H1 (cell line): ENCODE measurements at regions not wholly inside any gene's neighbourhood (a gene's known extent, or its start where the extent isn't known, plus 50 kb on each side); places are given as distances from the start of the nearest gene placed in this dataset.

Experiments
- CBX5 ChIP-seq: fragments of 300-800, 300-1000 bp; sonication (generic); IDR thresholded peaks from 2 replicates; pipeline ENCODE4 v1.7.1; 2016; ENCODE audit warnings: antibody characterized with exemption, low read length, low read depth
- JUN ChIP-seq: IDR thresholded peaks from 2 replicates; pipeline ENCODE4 v1.6.1; 2011; ENCODE audit warnings: low read depth, mild to moderate bottlenecking, improper control_type of control experiment, low read length
- NRF1 ChIP-seq: IDR thresholded peaks from 2 replicates; pipeline ENCODE4 v1.6.1; 2011; ENCODE audit warnings: mild to moderate bottlenecking, low read depth, low read length, improper control_type of control experiment
- TF ChIP-seq, protein P1 (sequence below): fragments of 300-600 bp; sonication (generic); IDR thresholded peaks from 2 replicates; pipeline ENCODE4 v1.7.1; 2012; ENCODE audit warnings: low read length, moderate library complexity, mild to moderate bottlenecking, inconsistent platforms; ENCODE audit not compliant: insufficient replicate concordance

DNA sequence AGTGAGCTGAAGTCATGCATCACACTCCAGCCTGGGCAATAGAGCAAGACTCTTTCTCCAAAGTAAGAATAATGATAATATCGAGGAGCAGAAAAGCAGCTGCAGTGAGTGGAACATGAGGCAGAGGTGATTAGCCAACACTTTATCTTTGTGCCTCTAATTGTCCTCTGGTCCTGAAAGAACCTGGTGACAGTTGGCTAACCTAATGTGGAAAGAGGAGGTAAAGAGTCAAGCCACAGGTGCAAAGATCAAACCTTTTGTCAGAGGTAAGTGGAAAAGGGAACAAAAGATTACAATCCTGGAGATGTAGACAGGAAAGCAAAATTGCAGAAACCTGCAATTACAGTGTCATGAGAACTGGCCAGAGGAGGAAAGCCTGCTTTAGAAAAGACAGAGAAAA is 53.5 kb upstream of the LCLAT1 start (continued):
- TF ChIP-seq, protein P1, sequence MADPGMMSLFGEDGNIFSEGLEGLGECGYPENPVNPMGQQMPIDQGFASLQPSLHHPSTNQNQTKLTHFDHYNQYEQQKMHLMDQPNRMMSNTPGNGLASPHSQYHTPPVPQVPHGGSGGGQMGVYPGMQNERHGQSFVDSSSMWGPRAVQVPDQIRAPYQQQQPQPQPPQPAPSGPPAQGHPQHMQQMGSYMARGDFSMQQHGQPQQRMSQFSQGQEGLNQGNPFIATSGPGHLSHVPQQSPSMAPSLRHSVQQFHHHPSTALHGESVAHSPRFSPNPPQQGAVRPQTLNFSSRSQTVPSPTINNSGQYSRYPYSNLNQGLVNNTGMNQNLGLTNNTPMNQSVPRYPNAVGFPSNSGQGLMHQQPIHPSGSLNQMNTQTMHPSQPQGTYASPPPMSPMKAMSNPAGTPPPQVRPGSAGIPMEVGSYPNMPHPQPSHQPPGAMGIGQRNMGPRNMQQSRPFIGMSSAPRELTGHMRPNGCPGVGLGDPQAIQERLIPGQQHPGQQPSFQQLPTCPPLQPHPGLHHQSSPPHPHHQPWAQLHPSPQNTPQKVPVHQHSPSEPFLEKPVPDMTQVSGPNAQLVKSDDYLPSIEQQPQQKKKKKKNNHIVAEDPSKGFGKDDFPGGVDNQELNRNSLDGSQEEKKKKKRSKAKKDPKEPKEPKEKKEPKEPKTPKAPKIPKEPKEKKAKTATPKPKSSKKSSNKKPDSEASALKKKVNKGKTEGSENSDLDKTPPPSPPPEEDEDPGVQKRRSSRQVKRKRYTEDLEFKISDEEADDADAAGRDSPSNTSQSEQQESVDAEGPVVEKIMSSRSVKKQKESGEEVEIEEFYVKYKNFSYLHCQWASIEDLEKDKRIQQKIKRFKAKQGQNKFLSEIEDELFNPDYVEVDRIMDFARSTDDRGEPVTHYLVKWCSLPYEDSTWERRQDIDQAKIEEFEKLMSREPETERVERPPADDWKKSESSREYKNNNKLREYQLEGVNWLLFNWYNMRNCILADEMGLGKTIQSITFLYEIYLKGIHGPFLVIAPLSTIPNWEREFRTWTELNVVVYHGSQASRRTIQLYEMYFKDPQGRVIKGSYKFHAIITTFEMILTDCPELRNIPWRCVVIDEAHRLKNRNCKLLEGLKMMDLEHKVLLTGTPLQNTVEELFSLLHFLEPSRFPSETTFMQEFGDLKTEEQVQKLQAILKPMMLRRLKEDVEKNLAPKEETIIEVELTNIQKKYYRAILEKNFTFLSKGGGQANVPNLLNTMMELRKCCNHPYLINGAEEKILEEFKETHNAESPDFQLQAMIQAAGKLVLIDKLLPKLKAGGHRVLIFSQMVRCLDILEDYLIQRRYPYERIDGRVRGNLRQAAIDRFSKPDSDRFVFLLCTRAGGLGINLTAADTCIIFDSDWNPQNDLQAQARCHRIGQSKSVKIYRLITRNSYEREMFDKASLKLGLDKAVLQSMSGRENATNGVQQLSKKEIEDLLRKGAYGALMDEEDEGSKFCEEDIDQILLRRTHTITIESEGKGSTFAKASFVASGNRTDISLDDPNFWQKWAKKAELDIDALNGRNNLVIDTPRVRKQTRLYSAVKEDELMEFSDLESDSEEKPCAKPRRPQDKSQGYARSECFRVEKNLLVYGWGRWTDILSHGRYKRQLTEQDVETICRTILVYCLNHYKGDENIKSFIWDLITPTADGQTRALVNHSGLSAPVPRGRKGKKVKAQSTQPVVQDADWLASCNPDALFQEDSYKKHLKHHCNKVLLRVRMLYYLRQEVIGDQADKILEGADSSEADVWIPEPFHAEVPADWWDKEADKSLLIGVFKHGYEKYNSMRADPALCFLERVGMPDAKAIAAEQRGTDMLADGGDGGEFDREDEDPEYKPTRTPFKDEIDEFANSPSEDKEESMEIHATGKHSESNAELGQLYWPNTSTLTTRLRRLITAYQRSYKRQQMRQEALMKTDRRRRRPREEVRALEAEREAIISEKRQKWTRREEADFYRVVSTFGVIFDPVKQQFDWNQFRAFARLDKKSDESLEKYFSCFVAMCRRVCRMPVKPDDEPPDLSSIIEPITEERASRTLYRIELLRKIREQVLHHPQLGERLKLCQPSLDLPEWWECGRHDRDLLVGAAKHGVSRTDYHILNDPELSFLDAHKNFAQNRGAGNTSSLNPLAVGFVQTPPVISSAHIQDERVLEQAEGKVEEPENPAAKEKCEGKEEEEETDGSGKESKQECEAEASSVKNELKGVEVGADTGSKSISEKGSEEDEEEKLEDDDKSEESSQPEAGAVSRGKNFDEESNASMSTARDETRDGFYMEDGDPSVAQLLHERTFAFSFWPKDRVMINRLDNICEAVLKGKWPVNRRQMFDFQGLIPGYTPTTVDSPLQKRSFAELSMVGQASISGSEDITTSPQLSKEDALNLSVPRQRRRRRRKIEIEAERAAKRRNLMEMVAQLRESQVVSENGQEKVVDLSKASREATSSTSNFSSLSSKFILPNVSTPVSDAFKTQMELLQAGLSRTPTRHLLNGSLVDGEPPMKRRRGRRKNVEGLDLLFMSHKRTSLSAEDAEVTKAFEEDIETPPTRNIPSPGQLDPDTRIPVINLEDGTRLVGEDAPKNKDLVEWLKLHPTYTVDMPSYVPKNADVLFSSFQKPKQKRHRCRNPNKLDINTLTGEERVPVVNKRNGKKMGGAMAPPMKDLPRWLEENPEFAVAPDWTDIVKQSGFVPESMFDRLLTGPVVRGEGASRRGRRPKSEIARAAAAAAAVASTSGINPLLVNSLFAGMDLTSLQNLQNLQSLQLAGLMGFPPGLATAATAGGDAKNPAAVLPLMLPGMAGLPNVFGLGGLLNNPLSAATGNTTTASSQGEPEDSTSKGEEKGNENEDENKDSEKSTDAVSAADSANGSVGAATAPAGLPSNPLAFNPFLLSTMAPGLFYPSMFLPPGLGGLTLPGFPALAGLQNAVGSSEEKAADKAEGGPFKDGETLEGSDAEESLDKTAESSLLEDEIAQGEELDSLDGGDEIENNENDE, result no peak
- TF ChIP-seq CBX5 (no peak), NRF1 (no peak), JUN (no peak)
